ENCODE measurements at regions not wholly inside any gene's neighbourhood (a gene's known extent, or its start where the extent isn't known, plus 50 kb on each side); places are given as distances from the start of the nearest gene placed in this dataset.

DNA sequence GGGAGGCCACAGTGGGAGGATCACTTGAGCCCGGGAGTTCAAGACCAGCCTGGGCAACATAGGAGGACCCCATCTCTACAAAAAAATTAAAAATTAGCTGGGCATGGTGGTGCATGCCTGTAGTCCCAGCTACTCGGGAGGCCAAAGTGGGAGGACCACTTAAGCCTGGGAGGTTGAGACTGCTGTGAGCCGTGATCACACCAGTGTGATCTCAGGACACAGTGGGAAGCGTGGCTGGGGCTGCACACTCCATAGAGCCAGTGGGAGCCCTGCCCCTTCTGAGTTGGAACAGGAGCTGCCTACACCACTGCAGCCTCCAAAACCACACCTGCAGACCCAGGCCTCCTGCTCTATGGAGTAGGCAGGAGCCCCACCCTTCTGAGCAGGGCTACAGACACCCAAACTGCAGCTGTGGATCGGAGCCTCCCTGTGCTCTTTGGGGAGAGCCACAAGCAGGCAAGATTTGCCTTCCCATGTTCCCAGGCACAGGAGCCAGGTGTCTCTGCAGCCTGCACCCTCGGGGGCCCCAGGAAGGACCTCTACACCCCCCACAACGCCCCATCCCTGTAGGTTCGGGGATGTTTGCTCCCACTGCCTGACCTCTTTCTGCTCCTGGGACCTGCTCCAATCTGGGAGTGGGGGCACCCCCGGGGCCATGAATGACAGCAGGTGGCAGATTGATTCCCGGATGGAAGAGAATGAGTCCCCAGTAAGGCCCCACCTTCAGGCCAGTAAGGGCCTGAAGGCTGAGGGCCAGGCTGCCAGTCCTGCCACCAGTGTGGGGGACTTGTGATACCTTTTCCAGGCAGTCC is 245.4 kb downstream of the BUD13 start:
- Histone ChIP-seq H4K20me1 (ENCODE audit: insufficient read depth, low read length) (no peaks in the 10 kb centered on the region), H3K36me3 (replicated peaks; ENCODE audit: low read depth, low read length) (no peaks in the 10 kb centered on the region), H3K27ac (ENCODE audit: low read length) (no peak overlapping the region), H3K9me3 (ENCODE audit: insufficient read depth, low read length) (no peaks in the 10 kb centered on the region), H3K79me2 (ENCODE audit: low read length) (no peaks in the 10 kb centered on the region), H3K4me2 (ENCODE audit: low read length) (no peak overlapping the region), H3K4me1 (ENCODE audit: low read length) (no peaks in the 10 kb centered on the region), H2AFZ (ENCODE audit: low read depth, low read length) (no peak overlapping the region), H3K27me3 (ENCODE audit: low read depth, low read length) (peaks cover 38% of the 10 kb centered on the region), H3K4me3 (ENCODE audit: low read length) (no peak overlapping the region), H3K9ac (ENCODE audit: low read length) (no peak overlapping the region)
- TF ChIP-seq, protein P1, sequence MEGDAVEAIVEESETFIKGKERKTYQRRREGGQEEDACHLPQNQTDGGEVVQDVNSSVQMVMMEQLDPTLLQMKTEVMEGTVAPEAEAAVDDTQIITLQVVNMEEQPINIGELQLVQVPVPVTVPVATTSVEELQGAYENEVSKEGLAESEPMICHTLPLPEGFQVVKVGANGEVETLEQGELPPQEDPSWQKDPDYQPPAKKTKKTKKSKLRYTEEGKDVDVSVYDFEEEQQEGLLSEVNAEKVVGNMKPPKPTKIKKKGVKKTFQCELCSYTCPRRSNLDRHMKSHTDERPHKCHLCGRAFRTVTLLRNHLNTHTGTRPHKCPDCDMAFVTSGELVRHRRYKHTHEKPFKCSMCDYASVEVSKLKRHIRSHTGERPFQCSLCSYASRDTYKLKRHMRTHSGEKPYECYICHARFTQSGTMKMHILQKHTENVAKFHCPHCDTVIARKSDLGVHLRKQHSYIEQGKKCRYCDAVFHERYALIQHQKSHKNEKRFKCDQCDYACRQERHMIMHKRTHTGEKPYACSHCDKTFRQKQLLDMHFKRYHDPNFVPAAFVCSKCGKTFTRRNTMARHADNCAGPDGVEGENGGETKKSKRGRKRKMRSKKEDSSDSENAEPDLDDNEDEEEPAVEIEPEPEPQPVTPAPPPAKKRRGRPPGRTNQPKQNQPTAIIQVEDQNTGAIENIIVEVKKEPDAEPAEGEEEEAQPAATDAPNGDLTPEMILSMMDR (IDR thresholded peaks at IDR 0.05; ENCODE audit: low read depth, low read length) = no peak
- no peak for TF ChIP-seq EZH2phosphoT487 (IDR thresholded peaks at IDR 0.05; ENCODE audit: low read depth)

DNA sequence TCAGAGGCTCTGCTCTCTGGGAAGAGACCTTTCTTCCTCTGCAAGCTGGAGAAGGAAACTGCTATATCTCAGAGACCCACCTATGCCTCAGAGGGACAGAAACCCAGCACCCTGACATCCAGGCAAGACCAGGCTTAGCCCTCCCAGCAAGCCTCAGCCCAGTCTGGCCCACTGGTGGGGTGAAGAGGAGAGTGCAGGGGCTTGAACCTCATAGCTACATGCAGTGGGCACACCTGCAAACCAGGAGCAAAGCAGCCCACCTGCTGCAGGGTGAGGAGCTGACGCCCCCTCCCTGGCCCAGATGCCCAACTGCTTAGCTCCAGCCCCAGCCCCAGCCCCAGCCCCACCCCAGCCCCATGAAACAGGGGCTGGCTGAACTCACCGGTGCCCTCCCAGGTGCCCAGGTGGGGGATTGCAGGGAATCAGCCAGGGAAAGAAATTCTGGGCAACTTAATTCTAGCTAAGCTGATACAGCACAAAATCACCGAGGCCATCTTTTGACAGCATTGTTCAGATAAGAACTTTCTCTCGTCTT is 246.8 kb downstream of the BUD13 start:
- Histone ChIP-seq H3K9ac (ENCODE audit: low read length) (no peak overlapping the region), H3K4me3 (ENCODE audit: low read length) (no peak overlapping the region), H3K9me3 (ENCODE audit: insufficient read depth, low read length) (no peaks in the 10 kb centered on the region), H4K20me1 (ENCODE audit: insufficient read depth, low read length) (no peaks in the 10 kb centered on the region), H3K27ac (ENCODE audit: low read length) (no peak overlapping the region), H3K79me2 (ENCODE audit: low read length) (no peaks in the 10 kb centered on the region), H3K4me2 (ENCODE audit: low read length) (no peak overlapping the region), H2AFZ (ENCODE audit: low read depth, low read length) (no peak overlapping the region), H3K4me1 (ENCODE audit: low read length) (no peaks in the 10 kb centered on the region), H3K36me3 (replicated peaks; ENCODE audit: low read depth, low read length) (no peaks in the 10 kb centered on the region), H3K27me3 (ENCODE audit: low read depth, low read length) (peaks cover 27% of the 10 kb centered on the region)
- TF ChIP-seq, protein P1 (IDR thresholded peaks at IDR 0.05; ENCODE audit: low read depth, low read length) = no peak
- no peak for TF ChIP-seq EZH2phosphoT487 (IDR thresholded peaks at IDR 0.05; ENCODE audit: low read depth)

DNA sequence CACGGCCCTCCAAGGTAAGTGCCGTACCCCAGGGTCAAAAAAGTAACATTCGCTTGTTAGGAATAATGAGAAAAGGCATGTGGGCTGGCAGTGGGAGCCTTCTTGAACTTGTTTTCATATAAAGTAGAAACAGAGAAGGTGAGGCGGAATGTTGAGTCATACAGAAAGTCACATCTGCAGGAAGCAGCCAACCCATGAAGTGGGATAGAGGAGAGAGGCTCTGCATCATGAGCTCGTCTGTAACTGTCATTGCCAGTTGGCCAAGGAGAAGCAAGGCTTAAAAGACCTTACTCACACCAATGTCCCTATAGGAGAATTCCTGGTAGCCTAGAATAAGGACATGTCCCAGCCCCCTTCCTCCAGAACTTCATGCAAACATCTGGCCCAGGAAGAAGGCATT is 253.3 kb downstream of the BUD13 start:
- Histone ChIP-seq H3K4me3 (ENCODE audit: low read length) (no peak overlapping the region), H3K27ac (ENCODE audit: low read length) (no peak overlapping the region), H3K36me3 (replicated peaks; ENCODE audit: low read depth, low read length) (no peaks in the 10 kb centered on the region), H4K20me1 (ENCODE audit: insufficient read depth, low read length) (no peaks in the 10 kb centered on the region), H3K9me3 (ENCODE audit: insufficient read depth, low read length) (no peaks in the 10 kb centered on the region), H3K79me2 (ENCODE audit: low read length) (no peaks in the 10 kb centered on the region), H3K9ac (ENCODE audit: low read length) (no peak overlapping the region), H3K27me3 (ENCODE audit: low read depth, low read length) (no peaks in the 10 kb centered on the region), H3K4me2 (ENCODE audit: low read length) (peak overlapping the region; percentile 52), H3K4me1 (ENCODE audit: low read length) (peaks cover 11% of the 10 kb centered on the region), H2AFZ (ENCODE audit: low read depth, low read length) (no peak overlapping the region)
- TF ChIP-seq EZH2phosphoT487 (IDR thresholded peaks at IDR 0.05; ENCODE audit: low read depth) = no peak
- TF ChIP-seq, protein P1 (IDR thresholded peaks at IDR 0.05; ENCODE audit: low read depth, low read length) = no peak

DNA sequence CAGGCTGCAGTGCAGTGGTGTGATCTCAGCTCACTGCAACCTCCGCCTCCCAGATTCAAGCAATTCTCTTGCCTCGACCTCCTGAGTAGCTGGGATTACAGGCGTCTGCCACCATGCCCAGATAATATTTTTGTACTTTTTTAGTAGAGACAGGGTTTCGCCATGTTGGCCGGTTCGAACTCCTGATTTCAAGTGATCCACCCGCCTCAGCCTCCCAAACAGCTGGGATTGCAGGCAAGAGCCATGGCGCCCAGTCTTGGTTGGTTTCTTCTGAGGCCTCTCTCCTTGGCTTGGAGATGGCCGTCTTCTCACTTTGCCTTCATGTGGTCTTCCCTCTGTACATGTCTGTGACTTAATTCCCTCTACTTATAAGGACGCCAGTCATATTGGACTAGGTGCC is 254.6 kb downstream of the BUD13 start:
- no peak overlapping the region for H2AFZ ChIP-seq (ENCODE audit: low read depth, low read length)
- TF ChIP-seq, protein P1 (IDR thresholded peaks at IDR 0.05; ENCODE audit: low read depth, low read length) = no peak
- no peaks in the 10 kb centered on the region for H3K27me3 ChIP-seq (ENCODE audit: low read depth, low read length)
- H3K36me3 ChIP-seq (replicated peaks; ENCODE audit: low read depth, low read length) = no peaks in the 10 kb centered on the region
- H4K20me1 ChIP-seq (ENCODE audit: insufficient read depth, low read length) = no peaks in the 10 kb centered on the region
- H3K9me3 ChIP-seq (ENCODE audit: insufficient read depth, low read length) = no peaks in the 10 kb centered on the region
- H3K4me3 ChIP-seq (ENCODE audit: low read length) = no peak overlapping the region
- H3K4me2 ChIP-seq (ENCODE audit: low read length) = no peak overlapping the region
- H3K79me2 ChIP-seq (ENCODE audit: low read length) = no peaks in the 10 kb centered on the region
- H3K27ac ChIP-seq (ENCODE audit: low read length) = no peak overlapping the region
- H3K9ac ChIP-seq (ENCODE audit: low read length) = no peak overlapping the region
- H3K4me1 ChIP-seq (ENCODE audit: low read length) = peaks cover 11% of the 10 kb centered on the region

Measured in OCI-LY3 (cell line).